ENCODE measurements at regions not wholly inside any gene's neighbourhood (a gene's known extent, or its start where the extent isn't known, plus 50 kb on each side); places are given as distances from the start of the nearest gene placed in this dataset.

DNA sequence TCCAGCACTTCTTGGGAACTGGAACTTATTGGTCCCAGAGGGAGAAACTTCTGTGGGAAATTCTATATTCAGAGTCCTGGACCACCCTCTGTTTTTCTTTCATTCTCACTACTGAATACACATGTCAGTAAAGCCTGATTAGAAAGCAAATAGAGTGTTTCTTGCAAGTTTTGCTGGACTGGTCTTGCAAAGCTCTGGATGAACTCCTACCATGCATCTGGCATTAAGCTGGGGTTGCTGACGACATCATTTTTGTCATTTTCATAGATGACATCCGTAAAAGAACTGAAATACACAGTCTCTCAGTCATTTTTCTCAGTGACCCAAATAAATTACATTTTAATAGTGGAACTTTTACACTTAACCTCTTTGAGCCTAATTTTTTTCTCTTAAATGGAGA, 283.2 kb downstream of the DMAC1 start:
- Histone ChIP-seq H4K91ac (ENCODE audit: low read depth, low read length) (no peak overlapping the region), H2BK12ac (ENCODE audit: low read length) (no peak overlapping the region), H3K27me3 (ENCODE audit: insufficient read depth, low read length) (no peaks in the 10 kb centered on the region), H4K12ac (ENCODE audit: low read depth, low read length) (no peak overlapping the region), H3K9me3 (ENCODE audit: insufficient read depth, low read depth, low read length) (no peaks in the 10 kb centered on the region), H3K4me1 (ENCODE audit: control insufficient read depth in 1 of 2, insufficient read depth in 2 of 2, low read length in 2 of 2) (no peaks in the 10 kb centered on the region), H2BK120ac (ENCODE audit: insufficient read depth, low read length, poor library complexity) (no peak overlapping the region), H3K9ac (ENCODE audit: low read length) (no peak overlapping the region), H3K27ac (ENCODE audit: low read depth, low read length) (no peak overlapping the region), H3K4ac (ENCODE audit: low read depth, low read length) (no peak overlapping the region), H3K36me3 (ENCODE audit: control insufficient read depth in 1 of 2, insufficient read depth in 2 of 2, low read length in 2 of 2) (no peaks in the 10 kb centered on the region), H3K79me1 (ENCODE audit: low read length) (no peaks in the 10 kb centered on the region), H3K14ac (ENCODE audit: low read length) (no peak overlapping the region), H3K18ac (ENCODE audit: low read length) (no peak overlapping the region), H3K4me3 (ENCODE audit: low read depth, low read length) (no peak overlapping the region), H4K8ac (ENCODE audit: low read depth, low read length) (no peak overlapping the region), H2BK5ac (ENCODE audit: low read depth, low read length, poor library complexity) (no peak overlapping the region), H3K23ac (ENCODE audit: low read length) (no peak overlapping the region), H2AFZ (ENCODE audit: insufficient read depth, low read length, poor library complexity) (no peak overlapping the region), H3K4me2 (ENCODE audit: low read length) (no peak overlapping the region), H2AK5ac (ENCODE audit: low read length) (no peak overlapping the region), H3K79me2 (ENCODE audit: control insufficient read depth, insufficient read depth, low read length, poor library complexity) (no peaks in the 10 kb centered on the region)
- DNase-seq = no peak
- no CpG with 5 or more reads among the region's 2 CpGs for WGBS (ENCODE audit: extremely low coverage, insufficient coverage, insufficient read length)

GRCh38 chr9:7510199-7510598, 289.4 kb downstream of the DMAC1 start:
- H3K18ac ChIP-seq (ENCODE audit: low read length) = no peak overlapping the region
- no peak overlapping the region for H2BK5ac ChIP-seq (ENCODE audit: low read depth, low read length, poor library complexity)
- H4K8ac ChIP-seq (ENCODE audit: low read depth, low read length) = no peak overlapping the region
- no peak overlapping the region for H3K4ac ChIP-seq (ENCODE audit: low read depth, low read length)
- no peak overlapping the region for H4K91ac ChIP-seq (ENCODE audit: low read depth, low read length)
- no peak overlapping the region for H3K4me2 ChIP-seq (ENCODE audit: low read length)
- no CpG with 5 or more reads among the region's 7 CpGs for WGBS (ENCODE audit: extremely low coverage, insufficient coverage, insufficient read length)
- H3K4me1 ChIP-seq (ENCODE audit: control insufficient read depth in 1 of 2, insufficient read depth in 2 of 2, low read length in 2 of 2) = no peaks in the 10 kb centered on the region
- H2BK120ac ChIP-seq (ENCODE audit: insufficient read depth, low read length, poor library complexity) = no peak overlapping the region
- no peak overlapping the region for H3K27ac ChIP-seq (ENCODE audit: low read depth, low read length)
- H3K36me3 ChIP-seq (ENCODE audit: control insufficient read depth in 1 of 2, insufficient read depth in 2 of 2, low read length in 2 of 2) = no peaks in the 10 kb centered on the region
- no peak overlapping the region for H2AFZ ChIP-seq (ENCODE audit: insufficient read depth, low read length, poor library complexity)
- H2AK5ac ChIP-seq (ENCODE audit: low read length) = no peak overlapping the region
- no peak overlapping the region for H3K4me3 ChIP-seq (ENCODE audit: low read depth, low read length)
- H3K79me1 ChIP-seq (ENCODE audit: low read length) = no peaks in the 10 kb centered on the region
- no peak overlapping the region for H3K23ac ChIP-seq (ENCODE audit: low read length)
- no peak overlapping the region for H4K12ac ChIP-seq (ENCODE audit: low read depth, low read length)
- H3K9ac ChIP-seq (ENCODE audit: low read length) = no peak overlapping the region
- H3K9me3 ChIP-seq (ENCODE audit: insufficient read depth, low read depth, low read length) = no peaks in the 10 kb centered on the region
- H2BK12ac ChIP-seq (ENCODE audit: low read length) = no peak overlapping the region
- H3K27me3 ChIP-seq (ENCODE audit: insufficient read depth, low read length) = no peaks in the 10 kb centered on the region
- DNase-seq = no peak
- no peak overlapping the region for H3K14ac ChIP-seq (ENCODE audit: low read length)
- H3K79me2 ChIP-seq (ENCODE audit: control insufficient read depth, insufficient read depth, low read length, poor library complexity) = no peaks in the 10 kb centered on the region

- no peak overlapping the region for H2BK120ac ChIP-seq (ENCODE audit: insufficient read depth, low read length, poor library complexity)
- H4K8ac ChIP-seq (ENCODE audit: low read depth, low read length) = no peak overlapping the region
- no peak overlapping the region for H3K9ac ChIP-seq (ENCODE audit: low read length)
- no peak overlapping the region for H3K18ac ChIP-seq (ENCODE audit: low read length)
- no peak overlapping the region for H4K12ac ChIP-seq (ENCODE audit: low read depth, low read length)
- DNase-seq = no peak
- H2BK12ac ChIP-seq (ENCODE audit: low read length) = no peak overlapping the region
- no peak overlapping the region for H3K23ac ChIP-seq (ENCODE audit: low read length)
- no peak overlapping the region for H2BK5ac ChIP-seq (ENCODE audit: low read depth, low read length, poor library complexity)
- no peak overlapping the region for H2AK5ac ChIP-seq (ENCODE audit: low read length)
- H3K4me1 ChIP-seq (ENCODE audit: control insufficient read depth in 1 of 2, insufficient read depth in 2 of 2, low read length in 2 of 2) = no peaks in the 10 kb centered on the region
- WGBS (ENCODE audit: extremely low coverage, insufficient coverage, insufficient read length) = no CpG with 5 or more reads among the region's 7 CpGs
- no peaks in the 10 kb centered on the region for H3K79me2 ChIP-seq (ENCODE audit: control insufficient read depth, insufficient read depth, low read length, poor library complexity)
- no peak overlapping the region for H3K14ac ChIP-seq (ENCODE audit: low read length)
- no peak overlapping the region for H3K4me2 ChIP-seq (ENCODE audit: low read length)
- no peaks in the 10 kb centered on the region for H3K79me1 ChIP-seq (ENCODE audit: low read length)
- H2AFZ ChIP-seq (ENCODE audit: insufficient read depth, low read length, poor library complexity) = no peak overlapping the region
- H3K27me3 ChIP-seq (ENCODE audit: insufficient read depth, low read length) = no peaks in the 10 kb centered on the region
- no peak overlapping the region for H3K4ac ChIP-seq (ENCODE audit: low read depth, low read length)
- no peak overlapping the region for H3K27ac ChIP-seq (ENCODE audit: low read depth, low read length)
- no peaks in the 10 kb centered on the region for H3K36me3 ChIP-seq (ENCODE audit: control insufficient read depth in 1 of 2, insufficient read depth in 2 of 2, low read length in 2 of 2)
- H3K9me3 ChIP-seq (ENCODE audit: insufficient read depth, low read depth, low read length) = no peaks in the 10 kb centered on the region
- no peak overlapping the region for H3K4me3 ChIP-seq (ENCODE audit: low read depth, low read length)
- H4K91ac ChIP-seq (ENCODE audit: low read depth, low read length) = no peak overlapping the region
These were observed 289.9 kb downstream of the DMAC1 start for GRCh38 chr9:7509576-7510145.

DNA sequence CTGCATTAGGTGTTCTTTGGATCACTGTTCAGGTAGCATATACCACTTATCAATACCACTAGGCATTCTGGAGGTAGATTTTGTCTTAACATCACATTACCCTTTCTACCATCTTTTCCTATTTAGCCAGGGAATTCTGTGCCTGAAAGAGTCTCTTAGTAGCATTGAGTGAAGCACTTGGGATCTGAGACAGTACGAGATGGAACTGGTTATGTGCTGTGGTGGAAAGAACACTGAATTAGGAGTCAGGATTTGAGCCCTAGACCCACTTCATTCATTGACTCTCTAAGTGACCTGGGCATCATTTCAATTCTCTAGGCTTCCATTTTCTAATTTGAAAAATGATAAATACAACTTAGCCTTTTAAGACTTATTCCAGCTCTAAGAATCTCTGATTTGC, 291.1 kb downstream of the DMAC1 start:
- WGBS (ENCODE audit: extremely low coverage, insufficient coverage, insufficient read length) = no CpG with 5 or more reads among the region's 1 CpG
- H3K23ac ChIP-seq (ENCODE audit: low read length) = no peak overlapping the region
- H2BK120ac ChIP-seq (ENCODE audit: insufficient read depth, low read length, poor library complexity) = no peak overlapping the region

More for the DNA sequence above, 291.1 kb downstream of the DMAC1 start:
- Histone ChIP-seq H3K4me1 (ENCODE audit: control insufficient read depth in 1 of 2, insufficient read depth in 2 of 2, low read length in 2 of 2) (no peaks in the 10 kb centered on the region), H2AFZ (ENCODE audit: insufficient read depth, low read length, poor library complexity) (no peak overlapping the region), H2BK5ac (ENCODE audit: low read depth, low read length, poor library complexity) (no peak overlapping the region), H3K18ac (ENCODE audit: low read length) (no peak overlapping the region), H3K9me3 (ENCODE audit: insufficient read depth, low read depth, low read length) (no peaks in the 10 kb centered on the region), H4K91ac (ENCODE audit: low read depth, low read length) (no peak overlapping the region), H4K8ac (ENCODE audit: low read depth, low read length) (no peak overlapping the region), H2BK12ac (ENCODE audit: low read length) (no peak overlapping the region), H3K27me3 (ENCODE audit: insufficient read depth, low read length) (no peaks in the 10 kb centered on the region), H2AK5ac (ENCODE audit: low read length) (no peak overlapping the region), H3K27ac (ENCODE audit: low read depth, low read length) (no peak overlapping the region), H3K79me2 (ENCODE audit: control insufficient read depth, insufficient read depth, low read length, poor library complexity) (no peaks in the 10 kb centered on the region), H3K4me3 (ENCODE audit: low read depth, low read length) (no peak overlapping the region), H3K9ac (ENCODE audit: low read length) (no peak overlapping the region), H3K4me2 (ENCODE audit: low read length) (no peak overlapping the region), H3K14ac (ENCODE audit: low read length) (no peak overlapping the region), H3K4ac (ENCODE audit: low read depth, low read length) (no peak overlapping the region), H3K79me1 (ENCODE audit: low read length) (no peaks in the 10 kb centered on the region), H4K12ac (ENCODE audit: low read depth, low read length) (no peak overlapping the region), H3K36me3 (ENCODE audit: control insufficient read depth in 1 of 2, insufficient read depth in 2 of 2, low read length in 2 of 2) (no peaks in the 10 kb centered on the region)
- no peak for DNase-seq

Data from trophoblast cell (in vitro differentiated cells and primary cell).